CD14-positive monocyte (primary cell): ENCODE measurements at regions not wholly inside any gene's neighbourhood (a gene's known extent, or its start where the extent isn't known, plus 50 kb on each side); places are given as distances from the start of the nearest gene placed in this dataset.

Experiments used
- DNase-seq, 3 donors: peaks; one replicate each; pipeline ENCODE4 v3.0.0-alpha.2; 2011 to 2022
- H2AFZ ChIP-seq: 2 replicates; pipeline ENCODE4 v1.6.0; 2012; ENCODE audit warnings: mild to moderate bottlenecking, low read depth, low read length, inconsistent platforms; ENCODE audit not compliant: insufficient read depth, poor library complexity, severe bottlenecking
- H3K27ac ChIP-seq, 2 donors: 1 replicate in 1 of 2; 2 replicates in 1 of 2; pipeline ENCODE4 v1.5.1; 2012 to 2013; ENCODE audit warnings: low read length in 2 of 2, control low read depth in 1 of 2, inconsistent platforms in 1 of 2, low read depth in 1 of 2, mild to moderate bottlenecking in 1 of 2
- H3K27me3 ChIP-seq, 2 donors: one replicate each; pipeline versions ENCODE4 v1.6.0 to v1.6.1; 2011 to 2013; ENCODE audit warnings: low read length in 2 of 2; ENCODE audit not compliant: control insufficient read depth in 2 of 2, insufficient read depth in 2 of 2
- H3K36me3 ChIP-seq, 2 donors: replicated peaks in 1 of 2; 1 replicate in 1 of 2; 2 replicates in 1 of 2; pipeline versions ENCODE4 v1.5.1 to v1.6.1; 2012 to 2013; ENCODE audit warnings: low read length in 2 of 2, control low read depth in 1 of 2, inconsistent platforms in 1 of 2, mild to moderate bottlenecking in 1 of 2; ENCODE audit not compliant: insufficient read depth in 2 of 2, control insufficient read depth in 1 of 2
- H3K4me1 ChIP-seq, 2 donors: 1 replicate in 1 of 2; 2 replicates in 1 of 2; pipeline versions ENCODE4 v1.5.1 to v1.6.1; 2012 to 2013; ENCODE audit warnings: low read length in 2 of 2, control low read depth in 1 of 2, inconsistent platforms in 1 of 2, mild to moderate bottlenecking in 1 of 2, moderate library complexity in 1 of 2; ENCODE audit not compliant: insufficient read depth in 2 of 2, control insufficient read depth in 1 of 2
- H3K4me2 ChIP-seq: replicated peaks from 2 replicates; pipeline ENCODE3; 2012; ENCODE audit warnings: low read length, moderate library complexity, mild to moderate bottlenecking; ENCODE audit not compliant: poor library complexity, severe bottlenecking; ENCODE audit errors: extremely low read depth
- H3K4me3 ChIP-seq, 3 experiments: fragments of 200-600 bp in 1 of 3; sonication (generic) in 1 of 3; replicated peaks in 1 of 3; 1 replicate in 2 of 3; 2 replicates in 1 of 3; pipeline ENCODE4 v1.5.1; 2011 to 2013; ENCODE audit warnings: low read length in 3 of 3, mild to moderate bottlenecking in 3 of 3, control low read depth in 2 of 3, low read depth in 2 of 3, inconsistent platforms in 1 of 3, moderate library complexity in 1 of 3
- H3K79me2 ChIP-seq: 2 replicates; pipeline ENCODE4 v1.6.0; 2012; ENCODE audit warnings: mild to moderate bottlenecking, control low read depth, inconsistent platforms, low read length, moderate library complexity; ENCODE audit not compliant: insufficient read depth
- H3K9ac ChIP-seq: 2 replicates; pipeline ENCODE4 v1.6.0; 2017; ENCODE audit warnings: low read length, mild to moderate bottlenecking; ENCODE audit not compliant: insufficient read depth, poor library complexity, severe bottlenecking
- H3K9me3 ChIP-seq, 2 donors: replicated peaks in 1 of 2; 1 replicate in 1 of 2; 2 replicates in 1 of 2; pipeline versions ENCODE4 v1.5.1 to v1.6.1; 2012 to 2013; ENCODE audit warnings: low read length in 2 of 2, control low read depth in 1 of 2; ENCODE audit not compliant: control insufficient read depth in 1 of 2, insufficient read depth in 1 of 2
- H4K20me1 ChIP-seq: 2 replicates; pipeline ENCODE4 v1.6.0; 2012; ENCODE audit warnings: mild to moderate bottlenecking, low read length, control low read depth, moderate library complexity; ENCODE audit not compliant: insufficient read depth
- H3K27ac Mint-ChIP-seq, 7 donors: one replicate each; pipeline ENCODE4 v1.8.0; 2020; ENCODE audit warnings: mild to moderate bottlenecking in 7 of 7, mixed read lengths in 7 of 7, moderate library complexity in 6 of 7, inconsistent platforms in 2 of 7
- H3K27me3 Mint-ChIP-seq, 3 donors: one replicate each; pipeline ENCODE4 v1.8.0; 2021 to 2022; ENCODE audit warnings: low read depth in 3 of 3, mild to moderate bottlenecking in 3 of 3, mixed read lengths in 3 of 3, moderate library complexity in 3 of 3, inconsistent platforms in 1 of 3
- H3K36me3 Mint-ChIP-seq, 2 donors: one replicate each; pipeline ENCODE4 v1.8.0; 2020; ENCODE audit warnings: mixed read lengths in 2 of 2, inconsistent platforms in 1 of 2, mild to moderate bottlenecking in 1 of 2
- H3K4me1 Mint-ChIP-seq: one replicate; pipeline ENCODE4 v1.8.0; 2020; ENCODE audit warnings: mild to moderate bottlenecking, mixed read lengths
- H3K4me3 Mint-ChIP-seq, 2 donors: one replicate each; pipeline ENCODE4 v1.8.0; 2020; ENCODE audit warnings: mild to moderate bottlenecking in 2 of 2, mixed read lengths in 2 of 2, moderate library complexity in 1 of 2
- H3K9me3 Mint-ChIP-seq, 7 donors: one replicate each; pipeline ENCODE4 v1.8.0; 2020 to 2022; ENCODE audit warnings: mixed read lengths in 7 of 7, mild to moderate bottlenecking in 6 of 7, moderate library complexity in 6 of 7, inconsistent platforms in 2 of 7
- CTCF ChIP-seq: fragments of 200-600 bp; IDR thresholded peaks from one replicate; pipeline ENCODE4 v1.8.0; 2022; ENCODE audit warnings: antibody characterized with exemption, mild to moderate bottlenecking
- whole genome bisulfite sequencing: methylation state at CpG from one replicate; pipeline ENCODE4 v1.1.5; 2013; ENCODE audit warnings: missing lambda C conversion rate; ENCODE audit not compliant: insufficient coverage; 5-methylcytosine and 5-hydroxymethylcytosine counted together
- intact Hi-C, 2 donors: fragments of 100-400 bp; cut with micrococcal nuclease; formaldehyde crosslinking; loops; one replicate each; pipeline versions ENCODE4 v1.15.0 to v1.15.1; 2023

GRCh38 chr2:66872081-66872985 lies 437.4 kb downstream of the MEIS1 start:
- Histone ChIP-seq H3K27ac (no peak overlapping the region), H3K79me2 (no peaks in the 10 kb centered on the region), H4K20me1 (no peaks in the 10 kb centered on the region), H3K4me2 (no peak overlapping the region), H3K9me3 (no peaks in the 10 kb centered on the region), H3K4me1 (no peaks in the 10 kb centered on the region), H3K4me3 (no peak overlapping the region), H3K9ac (no peak overlapping the region), H3K36me3 (no peaks in the 10 kb centered on the region), H3K27me3 (no peaks in the 10 kb centered on the region), H2AFZ (no peak overlapping the region)
- DNase-seq: no peak
- WGBS: 93% methylated on average over 2 of the region's 8 CpGs
- peaks cover 0 to 3% (median 0%) of the 10 kb centered on the region in 3 donors for H3K27me3 Mint-ChIP-seq
- peaks cover 2 to 15% (median 7%) of the 10 kb centered on the region in 7 donors for H3K9me3 Mint-ChIP-seq
- H3K4me1 Mint-ChIP-seq: no peaks in the 10 kb centered on the region
- no peak for TF ChIP-seq CTCF
- no peak overlapping the region for H3K27ac Mint-ChIP-seq
- intact Hi-C loops: no loop called here
- H3K4me3 Mint-ChIP-seq: no peak overlapping the region
- H3K36me3 Mint-ChIP-seq: no peaks in the 10 kb centered on the region

DNA sequence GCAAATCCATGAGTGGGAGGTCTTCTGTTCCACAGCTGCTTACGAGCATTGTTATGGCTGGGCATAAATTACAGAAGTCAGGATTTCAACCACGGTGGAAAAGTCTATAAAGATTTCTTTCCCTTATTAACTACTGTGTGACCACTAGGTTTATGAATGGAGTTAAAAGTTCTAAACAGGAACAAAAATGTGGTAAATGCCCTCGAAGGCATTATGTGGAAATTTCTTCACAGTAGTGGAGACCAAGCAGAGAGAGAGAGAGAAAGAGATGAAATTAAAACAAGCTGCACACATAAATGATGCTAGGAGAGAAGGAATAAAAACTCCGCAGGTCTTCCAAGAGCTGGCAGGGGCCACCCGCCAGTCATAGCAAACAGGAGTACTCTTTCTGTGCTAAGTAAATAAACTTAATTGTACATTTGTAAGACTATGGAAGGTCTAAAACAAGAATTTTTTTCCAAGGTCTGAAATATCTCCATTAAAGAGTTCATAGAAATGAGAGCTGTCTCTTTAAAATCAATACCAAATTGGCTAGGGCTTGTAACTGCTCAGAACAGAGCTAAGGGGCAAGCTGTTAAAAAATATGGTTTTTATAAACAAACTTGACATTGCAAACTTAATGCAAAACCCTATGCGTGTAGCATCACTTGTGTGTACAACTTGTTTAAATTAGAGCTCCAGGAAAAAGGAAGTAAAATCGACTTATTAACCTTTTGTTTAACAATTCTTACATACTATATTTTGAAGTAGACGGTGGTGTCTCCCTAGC lies 438.2 kb downstream of the MEIS1 start:
- Histone ChIP-seq H3K27me3 (no peaks in the 10 kb centered on the region), H3K79me2 (no peaks in the 10 kb centered on the region), H3K4me2 (no peak overlapping the region), H3K9me3 (no peaks in the 10 kb centered on the region), H3K4me3 (no peak overlapping the region), H3K4me1 (no peaks in the 10 kb centered on the region), H3K9ac (no peak overlapping the region), H4K20me1 (no peaks in the 10 kb centered on the region), H2AFZ (no peak overlapping the region), H3K27ac (no peak overlapping the region), H3K36me3 (no peaks in the 10 kb centered on the region)
- Mint-ChIP-seq H3K36me3 (no peaks in the 10 kb centered on the region), H3K4me1 (no peaks in the 10 kb centered on the region), H3K4me3 (no peak overlapping the region), H3K27ac (no peak overlapping the region), H3K9me3 (peaks cover 2 to 11% (median 4%) of the 10 kb centered on the region in 7 donors), H3K27me3 (no peaks in the 10 kb centered on the region)
- DNase-seq: no peak
- TF ChIP-seq CTCF: no peak
- intact Hi-C loops: no loop called here
- WGBS: no CpG with 5 or more reads among the region's 8 CpGs
